ENCODE measurements at regions not wholly inside any gene's neighbourhood (a gene's known extent, or its start where the extent isn't known, plus 50 kb on each side); places are given as distances from the start of the nearest gene placed in this dataset.

DNA sequence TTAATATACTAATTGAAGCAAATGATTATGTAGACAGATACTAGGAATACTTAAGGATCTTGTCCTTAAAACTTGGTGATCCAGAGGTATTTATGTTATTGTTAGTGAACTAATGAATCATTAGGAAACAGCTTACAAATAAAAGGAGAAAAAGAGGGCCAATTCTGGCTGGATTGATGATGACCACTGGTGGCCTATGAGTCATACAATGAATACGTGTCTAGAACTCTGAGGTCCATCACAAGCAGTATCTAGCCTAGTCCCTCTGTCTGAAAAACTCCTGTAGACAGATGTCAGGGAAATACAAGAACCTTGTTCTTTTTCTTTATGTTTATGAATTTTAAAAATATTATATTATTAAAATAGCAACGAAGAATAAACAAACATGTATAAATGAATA, 51.7 kb upstream of the RTL1 start:
- TF ChIP-seq POLR2A (IDR thresholded peaks at IDR 0.05; ENCODE audit: low read depth, low read length) (no peak), POLR2AphosphoS5 (IDR thresholded peaks at IDR 0.05; ENCODE audit: low read depth, low read length) (no peak), TAF1 (IDR thresholded peaks at IDR 0.05; ENCODE audit: low read depth, low read length) (no peak), POU2F2 (IDR thresholded peaks at IDR 0.05; ENCODE audit: low read depth, low read length) (no peak), SPI1 (IDR thresholded peaks at IDR 0.05; ENCODE audit: low read depth, low read length) (no peak)
